ENCODE measurements at regions not wholly inside any gene's neighbourhood (a gene's known extent, or its start where the extent isn't known, plus 50 kb on each side); places are given as distances from the start of the nearest gene placed in this dataset.

DNA sequence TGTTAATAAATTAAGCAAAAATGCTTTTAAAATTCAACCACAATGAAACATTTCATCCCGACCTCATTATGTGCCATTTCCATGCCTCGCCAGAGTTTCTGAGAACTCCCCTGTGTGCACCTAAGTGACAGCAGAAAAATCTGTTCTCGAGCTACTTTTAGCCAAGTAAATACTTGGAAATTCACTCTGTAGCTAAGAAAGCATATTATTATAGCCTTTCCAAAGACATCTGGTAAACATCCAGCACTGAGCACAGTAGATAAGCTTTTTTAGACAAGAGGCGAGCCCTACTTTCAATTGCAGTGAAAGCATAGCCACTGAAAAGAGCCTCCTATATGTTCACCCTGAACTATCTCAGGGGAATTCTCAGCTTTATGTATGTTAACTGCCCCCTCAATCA, 242.8 kb upstream of the PSMD7 start:
- H3K4me1 Mint-ChIP-seq, result no peaks in the 10 kb centered on the region
- no peaks in the 10 kb centered on the region for H3K36me3 Mint-ChIP-seq
- Histone ChIP-seq H3K36me3 (ENCODE audit: insufficient read depth, low read length) (no peaks in the 10 kb centered on the region), H3K4me3 (ENCODE audit: low read length in 2 of 2) (no peak overlapping the region), H3K4me1 (ENCODE audit: insufficient read depth, low read length) (no peaks in the 10 kb centered on the region), H3K9me3 (ENCODE audit: control insufficient read depth in 1 of 2, low read length in 2 of 2) (no peaks in the 10 kb centered on the region), H3K27me3 (ENCODE audit: insufficient read depth, low read length) (no peaks in the 10 kb centered on the region), H3K27ac (ENCODE audit: low read depth, low read length) (no peak overlapping the region)
- H3K9me3 Mint-ChIP-seq, result peaks cover 4 to 19% (median 9%) of the 10 kb centered on the region in 8 donors
- no peak overlapping the region for H3K27ac Mint-ChIP-seq
- peaks cover 2 to 5% of the 10 kb centered on the region in 2 donors for H3K27me3 Mint-ChIP-seq
- CTCF ChIA-PET (ENCODE audit: partially characterized antibody), result no interaction called here
- H3K4me3 Mint-ChIP-seq, result no peak overlapping the region
- POLR2A ChIA-PET (ENCODE audit: partially characterized antibody), result no interaction called here
- DNase-seq, result no peak
- intact Hi-C loops (cut with micrococcal nuclease), result no loop called here

DNA sequence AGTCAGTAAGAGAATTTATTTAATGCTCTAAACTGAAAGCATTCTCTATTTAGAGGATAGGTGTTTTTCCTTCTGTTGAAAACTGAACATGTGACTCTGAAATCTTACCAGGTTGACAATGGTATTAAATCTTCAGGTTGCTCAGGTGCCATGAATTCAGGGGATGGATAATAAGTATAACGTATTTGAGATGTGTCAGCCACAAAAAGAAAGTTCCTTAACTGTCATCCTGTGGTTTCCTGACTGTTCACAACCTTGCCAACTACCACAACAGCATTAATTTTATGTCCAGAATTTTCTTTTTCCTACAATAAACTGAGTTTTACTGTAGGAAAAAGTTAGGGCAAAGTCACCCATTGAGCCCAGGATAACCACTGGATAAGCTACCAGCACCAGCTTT, 243.3 kb upstream of the PSMD7 start:
- Mint-ChIP-seq H3K36me3 (no peaks in the 10 kb centered on the region), H3K27me3 (peaks cover 0 to 5% of the 10 kb centered on the region in 2 donors), H3K4me3 (no peak overlapping the region), H3K4me1 (no peaks in the 10 kb centered on the region), H3K27ac (no peak overlapping the region), H3K9me3 (peaks cover 0 to 15% (median 7%) of the 10 kb centered on the region in 8 donors)
- Histone ChIP-seq H3K36me3 (ENCODE audit: insufficient read depth, low read length) (no peaks in the 10 kb centered on the region), H3K27me3 (ENCODE audit: insufficient read depth, low read length) (no peaks in the 10 kb centered on the region), H3K4me1 (ENCODE audit: insufficient read depth, low read length) (no peaks in the 10 kb centered on the region), H3K27ac (ENCODE audit: low read depth, low read length) (no peak overlapping the region), H3K4me3 (ENCODE audit: low read length in 2 of 2) (no peak overlapping the region), H3K9me3 (ENCODE audit: control insufficient read depth in 1 of 2, low read length in 2 of 2) (no peaks in the 10 kb centered on the region)
- ChIA-PET CTCF (ENCODE audit: partially characterized antibody) (no interaction called here), POLR2A (ENCODE audit: partially characterized antibody) (no interaction called here)
- intact Hi-C loops (cut with micrococcal nuclease), result no loop called here
- no peak for DNase-seq

- no peak overlapping the region for H3K4me3 ChIP-seq (ENCODE audit: low read length in 2 of 2)
- H3K36me3 ChIP-seq (ENCODE audit: insufficient read depth, low read length), result no peaks in the 10 kb centered on the region
- no peaks in the 10 kb centered on the region for H3K9me3 ChIP-seq (ENCODE audit: control insufficient read depth in 1 of 2, low read length in 2 of 2)
- no peaks in the 10 kb centered on the region for H3K4me1 ChIP-seq (ENCODE audit: insufficient read depth, low read length)
- H3K27me3 ChIP-seq (ENCODE audit: insufficient read depth, low read length), result no peaks in the 10 kb centered on the region
- H3K27ac ChIP-seq (ENCODE audit: low read depth, low read length), result no peak overlapping the region
- no peak for DNase-seq
- POLR2A ChIA-PET (ENCODE audit: partially characterized antibody), result no interaction called here
- Mint-ChIP-seq H3K9me3 (peaks cover 0 to 15% (median 7%) of the 10 kb centered on the region in 8 donors), H3K36me3 (no peaks in the 10 kb centered on the region), H3K27me3 (peaks cover 0 to 5% of the 10 kb centered on the region in 2 donors), H3K27ac (no peak overlapping the region), H3K4me3 (no peak overlapping the region), H3K4me1 (no peaks in the 10 kb centered on the region)
- CTCF ChIA-PET (ENCODE audit: partially characterized antibody), result no interaction called here
- intact Hi-C loops (cut with micrococcal nuclease), result no loop called here
Observed at GRCh38 chr16:74052016-74052415, 244.6 kb upstream of the PSMD7 start.

DNA sequence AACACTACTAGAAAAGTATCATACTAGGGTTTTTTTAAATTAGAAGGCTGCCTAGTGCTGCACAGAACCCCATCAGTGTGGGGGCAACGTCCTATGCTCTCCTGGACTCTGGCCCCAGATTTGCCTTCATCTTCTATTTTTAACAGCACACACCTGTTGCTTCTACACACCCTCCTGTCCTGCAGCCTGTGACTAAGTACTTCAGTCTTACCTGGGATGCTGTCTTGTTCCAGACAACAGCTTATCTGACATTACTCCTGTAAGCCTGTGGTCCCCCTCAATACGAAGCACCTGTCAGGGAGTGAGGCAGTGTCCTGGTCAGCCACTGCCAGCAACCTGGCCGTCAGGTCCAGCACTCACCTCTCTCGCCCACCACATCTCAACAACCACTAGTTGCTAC, 247.6 kb upstream of the PSMD7 start:
- Mint-ChIP-seq H3K27ac (no peak overlapping the region), H3K9me3 (peaks cover 0 to 5% (median 1%) of the 10 kb centered on the region in 8 donors), H3K4me3 (no peak overlapping the region), H3K4me1 (no peaks in the 10 kb centered on the region), H3K36me3 (no peaks in the 10 kb centered on the region), H3K27me3 (no peaks in the 10 kb centered on the region)
- Histone ChIP-seq H3K27me3 (ENCODE audit: insufficient read depth, low read length) (no peaks in the 10 kb centered on the region), H3K4me1 (ENCODE audit: insufficient read depth, low read length) (no peaks in the 10 kb centered on the region), H3K36me3 (ENCODE audit: insufficient read depth, low read length) (no peaks in the 10 kb centered on the region), H3K9me3 (ENCODE audit: control insufficient read depth in 1 of 2, low read length in 2 of 2) (no peaks in the 10 kb centered on the region), H3K27ac (ENCODE audit: low read depth, low read length) (no peak overlapping the region), H3K4me3 (ENCODE audit: low read length in 2 of 2) (no peak overlapping the region)
- ChIA-PET CTCF (ENCODE audit: partially characterized antibody) (no interaction called here), POLR2A (ENCODE audit: partially characterized antibody) (no interaction called here)
- intact Hi-C loops (cut with micrococcal nuclease), result no loop called here
- DNase-seq, result no peak

GRCh38 chr16:74046524-74046923, 250.1 kb upstream of the PSMD7 start:
- Mint-ChIP-seq H3K4me3 (no peak overlapping the region), H3K4me1 (no peaks in the 10 kb centered on the region), H3K27ac (no peak overlapping the region), H3K36me3 (no peaks in the 10 kb centered on the region), H3K27me3 (no peaks in the 10 kb centered on the region), H3K9me3 (peaks cover 0 to 2% (median 0%) of the 10 kb centered on the region in 8 donors)
- DNase-seq, result no peak
- Histone ChIP-seq H3K4me3 (ENCODE audit: low read length in 2 of 2) (no peak overlapping the region), H3K9me3 (ENCODE audit: control insufficient read depth in 1 of 2, low read length in 2 of 2) (no peaks in the 10 kb centered on the region), H3K27me3 (ENCODE audit: insufficient read depth, low read length) (no peaks in the 10 kb centered on the region), H3K4me1 (ENCODE audit: insufficient read depth, low read length) (no peaks in the 10 kb centered on the region), H3K36me3 (ENCODE audit: insufficient read depth, low read length) (no peaks in the 10 kb centered on the region), H3K27ac (ENCODE audit: low read depth, low read length) (no peak overlapping the region)
- CTCF ChIA-PET (ENCODE audit: partially characterized antibody), result no interaction called here
- POLR2A ChIA-PET (ENCODE audit: partially characterized antibody), result no interaction called here
- intact Hi-C loops (cut with micrococcal nuclease), result no loop called here

GRCh38 chr16:74045513-74045912, 251.1 kb upstream of the PSMD7 start:
- POLR2A ChIA-PET (ENCODE audit: partially characterized antibody), result no interaction called here
- H3K36me3 Mint-ChIP-seq, result no peaks in the 10 kb centered on the region
- H3K9me3 Mint-ChIP-seq, result peaks cover 0 to 2% (median 0%) of the 10 kb centered on the region in 8 donors
- intact Hi-C loops (cut with micrococcal nuclease), result no loop called here
- no peak for DNase-seq
- H3K27me3 ChIP-seq (ENCODE audit: insufficient read depth, low read length), result no peaks in the 10 kb centered on the region
- no peaks in the 10 kb centered on the region for H3K9me3 ChIP-seq (ENCODE audit: control insufficient read depth in 1 of 2, low read length in 2 of 2)
- CTCF ChIA-PET (ENCODE audit: partially characterized antibody), result no interaction called here
- no peak overlapping the region for H3K4me3 ChIP-seq (ENCODE audit: low read length in 2 of 2)
- no peak overlapping the region for H3K27ac ChIP-seq (ENCODE audit: low read depth, low read length)
- H3K4me3 Mint-ChIP-seq, result no peak overlapping the region
- no peaks in the 10 kb centered on the region for H3K27me3 Mint-ChIP-seq
- H3K27ac Mint-ChIP-seq, result no peak overlapping the region
- no peaks in the 10 kb centered on the region for H3K36me3 ChIP-seq (ENCODE audit: insufficient read depth, low read length)
- no peaks in the 10 kb centered on the region for H3K4me1 ChIP-seq (ENCODE audit: insufficient read depth, low read length)
- H3K4me1 Mint-ChIP-seq, result no peaks in the 10 kb centered on the region

GRCh38 chr16:74035816-74036215, 260.8 kb upstream of the PSMD7 start:
- POLR2A ChIA-PET (ENCODE audit: partially characterized antibody), result no interaction called here
- peaks cover 3 to 6% of the 10 kb centered on the region in 2 donors for H3K27me3 Mint-ChIP-seq
- Histone ChIP-seq H3K27me3 (ENCODE audit: insufficient read depth, low read length) (no peaks in the 10 kb centered on the region), H3K27ac (ENCODE audit: low read depth, low read length) (no peak overlapping the region), H3K9me3 (ENCODE audit: control insufficient read depth in 1 of 2, low read length in 2 of 2) (no peaks in the 10 kb centered on the region), H3K4me3 (ENCODE audit: low read length in 2 of 2) (no peak overlapping the region), H3K36me3 (ENCODE audit: insufficient read depth, low read length) (no peaks in the 10 kb centered on the region), H3K4me1 (ENCODE audit: insufficient read depth, low read length) (no peaks in the 10 kb centered on the region)
- CTCF ChIA-PET (ENCODE audit: partially characterized antibody), result no interaction called here
- H3K4me1 Mint-ChIP-seq, result no peaks in the 10 kb centered on the region
- peaks cover 0 to 3% (median 0%) of the 10 kb centered on the region in 8 donors for H3K9me3 Mint-ChIP-seq
- intact Hi-C loops (cut with micrococcal nuclease), result no loop called here
- no peak overlapping the region for H3K4me3 Mint-ChIP-seq
- H3K36me3 Mint-ChIP-seq, result no peaks in the 10 kb centered on the region
- no peak for DNase-seq
- H3K27ac Mint-ChIP-seq, result no peak overlapping the region

DNA sequence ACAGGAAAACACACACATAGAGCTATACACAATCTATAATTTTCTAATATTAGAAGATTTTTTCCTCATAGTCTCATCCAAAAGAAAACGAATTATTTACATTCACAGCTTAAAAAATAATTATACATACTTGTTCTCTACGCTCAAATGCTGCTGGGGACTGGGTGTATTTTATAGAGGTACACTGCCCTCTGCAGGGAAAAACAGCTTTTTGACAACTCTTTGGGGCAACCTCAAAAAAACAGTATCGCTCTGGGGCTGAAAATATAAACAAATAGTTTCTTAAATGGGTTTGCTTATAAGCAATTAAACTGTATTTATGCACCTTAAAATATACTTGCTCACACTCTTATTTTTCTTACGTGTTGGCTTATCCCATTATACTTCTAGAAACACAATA, 261.8 kb upstream of the PSMD7 start:
- no peak for DNase-seq
- Histone ChIP-seq H3K4me3 (ENCODE audit: low read length in 2 of 2) (no peak overlapping the region), H3K4me1 (ENCODE audit: insufficient read depth, low read length) (no peaks in the 10 kb centered on the region), H3K27ac (ENCODE audit: low read depth, low read length) (no peak overlapping the region), H3K27me3 (ENCODE audit: insufficient read depth, low read length) (no peaks in the 10 kb centered on the region), H3K36me3 (ENCODE audit: insufficient read depth, low read length) (no peaks in the 10 kb centered on the region), H3K9me3 (ENCODE audit: control insufficient read depth in 1 of 2, low read length in 2 of 2) (no peaks in the 10 kb centered on the region)
- H3K9me3 Mint-ChIP-seq, result peaks cover 0 to 3% (median 0%) of the 10 kb centered on the region in 8 donors
- no peaks in the 10 kb centered on the region for H3K36me3 Mint-ChIP-seq
- ChIA-PET CTCF (ENCODE audit: partially characterized antibody) (no interaction called here), POLR2A (ENCODE audit: partially characterized antibody) (no interaction called here)
- intact Hi-C loops (cut with micrococcal nuclease), result no loop called here
- H3K4me1 Mint-ChIP-seq, result no peaks in the 10 kb centered on the region
- peaks cover 3 to 5% of the 10 kb centered on the region in 2 donors for H3K27me3 Mint-ChIP-seq
- H3K27ac Mint-ChIP-seq, result no peak overlapping the region
- H3K4me3 Mint-ChIP-seq, result no peak overlapping the region
